ENCODE measurements at regions not wholly inside any gene's neighbourhood (a gene's known extent, or its start where the extent isn't known, plus 50 kb on each side); places are given as distances from the start of the nearest gene placed in this dataset.

DNA sequence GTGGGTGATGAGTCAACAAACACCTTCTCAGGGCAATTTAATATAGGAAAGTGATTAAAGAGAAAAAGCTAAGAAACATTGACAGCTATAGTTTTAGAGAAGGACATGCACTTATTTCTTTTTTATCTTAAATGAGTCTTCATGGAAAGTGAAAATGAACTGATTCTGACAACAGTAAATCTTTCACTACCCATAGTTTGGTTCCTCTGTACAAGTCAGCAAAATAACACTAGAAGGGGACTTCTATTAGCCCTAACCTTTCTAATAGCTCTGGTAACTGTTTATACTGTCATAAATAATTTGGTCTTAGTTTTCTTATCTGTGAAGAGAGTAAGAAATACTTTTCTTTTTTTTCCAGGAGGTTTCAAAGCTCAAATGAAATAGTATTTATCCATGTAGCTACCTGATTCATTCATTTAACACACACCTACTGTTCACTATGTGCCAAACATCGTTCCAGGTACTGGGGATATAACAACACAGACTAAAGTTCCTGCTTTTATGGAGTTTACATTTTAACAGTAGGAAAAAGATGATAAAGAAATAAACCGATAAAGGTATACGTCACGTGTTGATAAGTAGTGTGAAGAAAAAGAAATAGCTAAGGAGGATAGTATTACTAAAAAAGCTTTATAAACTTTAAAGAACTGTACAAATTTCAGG is 148.2 kb downstream of the PCSK1 start:
- TF ChIP-seq, protein P1, sequence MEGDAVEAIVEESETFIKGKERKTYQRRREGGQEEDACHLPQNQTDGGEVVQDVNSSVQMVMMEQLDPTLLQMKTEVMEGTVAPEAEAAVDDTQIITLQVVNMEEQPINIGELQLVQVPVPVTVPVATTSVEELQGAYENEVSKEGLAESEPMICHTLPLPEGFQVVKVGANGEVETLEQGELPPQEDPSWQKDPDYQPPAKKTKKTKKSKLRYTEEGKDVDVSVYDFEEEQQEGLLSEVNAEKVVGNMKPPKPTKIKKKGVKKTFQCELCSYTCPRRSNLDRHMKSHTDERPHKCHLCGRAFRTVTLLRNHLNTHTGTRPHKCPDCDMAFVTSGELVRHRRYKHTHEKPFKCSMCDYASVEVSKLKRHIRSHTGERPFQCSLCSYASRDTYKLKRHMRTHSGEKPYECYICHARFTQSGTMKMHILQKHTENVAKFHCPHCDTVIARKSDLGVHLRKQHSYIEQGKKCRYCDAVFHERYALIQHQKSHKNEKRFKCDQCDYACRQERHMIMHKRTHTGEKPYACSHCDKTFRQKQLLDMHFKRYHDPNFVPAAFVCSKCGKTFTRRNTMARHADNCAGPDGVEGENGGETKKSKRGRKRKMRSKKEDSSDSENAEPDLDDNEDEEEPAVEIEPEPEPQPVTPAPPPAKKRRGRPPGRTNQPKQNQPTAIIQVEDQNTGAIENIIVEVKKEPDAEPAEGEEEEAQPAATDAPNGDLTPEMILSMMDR (IDR thresholded peaks at IDR 0.05) = no peak
- no peak for TF ChIP-seq POLR2AphosphoS5 (IDR thresholded peaks at IDR 0.05)

All from sigmoid colon (tissue), 4 donors.